ENCODE measurements at regions not wholly inside any gene's neighbourhood (a gene's known extent, or its start where the extent isn't known, plus 50 kb on each side); places are given as distances from the start of the nearest gene placed in this dataset.

DNA sequence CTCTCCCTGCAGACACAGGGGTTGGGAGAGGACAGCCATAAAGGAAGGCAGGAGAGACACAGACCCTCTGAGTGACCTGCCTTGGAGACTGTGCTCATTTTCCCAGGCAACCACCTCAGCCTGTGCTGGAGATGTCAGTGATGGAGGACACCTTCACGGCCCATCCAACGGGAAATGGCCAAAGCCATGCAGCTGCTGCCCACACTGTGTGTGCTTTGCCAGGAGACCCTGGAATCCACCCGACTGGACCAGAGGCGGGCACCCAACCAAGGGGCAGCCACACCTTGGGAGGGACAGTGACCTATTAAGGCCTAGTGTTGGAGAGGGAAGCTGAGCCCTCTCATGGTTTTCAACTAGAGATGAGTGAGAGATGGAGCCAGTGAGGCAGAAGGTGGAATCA is 192.5 kb downstream of the SMAD2 start:
- ChIA-PET CTCF (no interaction called here), POLR2A (ENCODE audit: unreplicated experiment) (no interaction called here)

DNA sequence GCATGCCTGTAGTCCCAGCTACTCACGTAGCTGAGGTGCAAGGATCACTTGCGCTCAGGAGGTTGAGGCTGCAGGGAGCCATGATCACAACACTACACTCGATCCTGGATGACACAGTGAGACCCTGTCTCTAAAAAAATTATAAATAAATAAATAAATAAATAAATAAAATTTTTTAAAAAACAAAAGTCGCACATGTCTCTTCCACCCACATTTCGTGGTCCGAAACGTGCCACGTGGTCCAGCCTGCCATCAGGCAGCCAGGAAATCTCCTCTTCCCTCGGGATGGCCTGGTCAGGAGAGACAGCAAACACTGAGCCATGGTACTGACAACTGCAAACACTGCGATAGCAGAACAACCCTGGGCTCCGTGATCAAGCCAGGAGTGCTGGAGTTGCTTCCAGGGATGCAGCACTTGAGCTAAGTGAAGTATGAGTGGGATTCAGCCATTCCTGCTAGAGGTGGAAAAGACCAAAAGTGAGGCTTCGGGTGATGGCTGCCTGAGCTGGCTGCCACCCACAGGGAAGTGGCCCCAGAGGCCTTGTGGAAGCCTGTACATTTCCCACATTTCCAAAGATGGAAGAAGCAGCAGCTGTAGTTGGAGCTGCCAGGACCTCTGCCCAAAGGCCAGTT is 193.1 kb downstream of the SMAD2 start:
- H3K36me3 ChIP-seq (ENCODE audit: low read depth), result no peaks in the 10 kb centered on the region
- H3K4me1 ChIP-seq (replicated peaks; ENCODE audit: insufficient read depth), result no peaks in the 10 kb centered on the region
- H4K20me1 ChIP-seq (ENCODE audit: insufficient read depth), result no peaks in the 10 kb centered on the region
- DNase-seq, result no peak
- no peak overlapping the region for H2AFZ ChIP-seq
- BruUV-seq (replicated peaks), result no TSS peak
- TF ChIP-seq, protein P1, sequence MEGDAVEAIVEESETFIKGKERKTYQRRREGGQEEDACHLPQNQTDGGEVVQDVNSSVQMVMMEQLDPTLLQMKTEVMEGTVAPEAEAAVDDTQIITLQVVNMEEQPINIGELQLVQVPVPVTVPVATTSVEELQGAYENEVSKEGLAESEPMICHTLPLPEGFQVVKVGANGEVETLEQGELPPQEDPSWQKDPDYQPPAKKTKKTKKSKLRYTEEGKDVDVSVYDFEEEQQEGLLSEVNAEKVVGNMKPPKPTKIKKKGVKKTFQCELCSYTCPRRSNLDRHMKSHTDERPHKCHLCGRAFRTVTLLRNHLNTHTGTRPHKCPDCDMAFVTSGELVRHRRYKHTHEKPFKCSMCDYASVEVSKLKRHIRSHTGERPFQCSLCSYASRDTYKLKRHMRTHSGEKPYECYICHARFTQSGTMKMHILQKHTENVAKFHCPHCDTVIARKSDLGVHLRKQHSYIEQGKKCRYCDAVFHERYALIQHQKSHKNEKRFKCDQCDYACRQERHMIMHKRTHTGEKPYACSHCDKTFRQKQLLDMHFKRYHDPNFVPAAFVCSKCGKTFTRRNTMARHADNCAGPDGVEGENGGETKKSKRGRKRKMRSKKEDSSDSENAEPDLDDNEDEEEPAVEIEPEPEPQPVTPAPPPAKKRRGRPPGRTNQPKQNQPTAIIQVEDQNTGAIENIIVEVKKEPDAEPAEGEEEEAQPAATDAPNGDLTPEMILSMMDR (conservative IDR thresholded peaks at IDR 0.05), result no peak
- TF ChIP-seq EZH2 (IDR thresholded peaks at IDR 0.05; ENCODE audit: low read depth), result no peak
- ChIA-PET CTCF (no interaction called here), POLR2A (ENCODE audit: unreplicated experiment) (no interaction called here)
- no peaks in the 10 kb centered on the region for H3K9me2 ChIP-seq (ENCODE audit: insufficient read depth)
- H3K9me3 ChIP-seq (ENCODE audit: insufficient read depth, low read depth), result no peaks in the 10 kb centered on the region
- H3K79me2 ChIP-seq (ENCODE audit: low read depth), result no peaks in the 10 kb centered on the region
- peaks cover 65% of the 10 kb centered on the region for H3K27me3 ChIP-seq (ENCODE audit: insufficient read depth, low read depth)
- no peaks in the 10 kb centered on the region for H3F3A ChIP-seq (ENCODE audit: insufficient read depth, low read depth)
- H3K4me2 ChIP-seq, result no peak overlapping the region
- intact Hi-C loops (cut with micrococcal nuclease; ENCODE audit: unreplicated experiment), result no loop called here
- no peak overlapping the region for H3K4me3 ChIP-seq
- no peak overlapping the region for H3K27ac ChIP-seq

More for the DNA sequence above, 192.5 kb downstream of the SMAD2 start:
- H4K20me1 ChIP-seq (ENCODE audit: insufficient read depth), result no peaks in the 10 kb centered on the region
- no peaks in the 10 kb centered on the region for H3K4me1 ChIP-seq (replicated peaks; ENCODE audit: insufficient read depth)
- no peaks in the 10 kb centered on the region for H3K36me3 ChIP-seq (ENCODE audit: low read depth)
- no TSS peak for BruUV-seq (replicated peaks)
- H3K27ac ChIP-seq, result no peak overlapping the region
- no peaks in the 10 kb centered on the region for H3F3A ChIP-seq (ENCODE audit: insufficient read depth, low read depth)
- H3K9me3 ChIP-seq (ENCODE audit: insufficient read depth, low read depth), result no peaks in the 10 kb centered on the region
- no peak for DNase-seq
- intact Hi-C loops (cut with micrococcal nuclease; ENCODE audit: unreplicated experiment), result no loop called here
- peaks cover 58% of the 10 kb centered on the region for H3K27me3 ChIP-seq (ENCODE audit: insufficient read depth, low read depth)
- TF ChIP-seq, protein P1 (conservative IDR thresholded peaks at IDR 0.05), result no peak
- TF ChIP-seq EZH2 (IDR thresholded peaks at IDR 0.05; ENCODE audit: low read depth), result no peak
- no peak overlapping the region for H3K4me2 ChIP-seq
- no peaks in the 10 kb centered on the region for H3K9me2 ChIP-seq (ENCODE audit: insufficient read depth)
- no peak overlapping the region for H3K4me3 ChIP-seq
- no peak overlapping the region for H2AFZ ChIP-seq
- no peaks in the 10 kb centered on the region for H3K79me2 ChIP-seq (ENCODE audit: low read depth)

DNA sequence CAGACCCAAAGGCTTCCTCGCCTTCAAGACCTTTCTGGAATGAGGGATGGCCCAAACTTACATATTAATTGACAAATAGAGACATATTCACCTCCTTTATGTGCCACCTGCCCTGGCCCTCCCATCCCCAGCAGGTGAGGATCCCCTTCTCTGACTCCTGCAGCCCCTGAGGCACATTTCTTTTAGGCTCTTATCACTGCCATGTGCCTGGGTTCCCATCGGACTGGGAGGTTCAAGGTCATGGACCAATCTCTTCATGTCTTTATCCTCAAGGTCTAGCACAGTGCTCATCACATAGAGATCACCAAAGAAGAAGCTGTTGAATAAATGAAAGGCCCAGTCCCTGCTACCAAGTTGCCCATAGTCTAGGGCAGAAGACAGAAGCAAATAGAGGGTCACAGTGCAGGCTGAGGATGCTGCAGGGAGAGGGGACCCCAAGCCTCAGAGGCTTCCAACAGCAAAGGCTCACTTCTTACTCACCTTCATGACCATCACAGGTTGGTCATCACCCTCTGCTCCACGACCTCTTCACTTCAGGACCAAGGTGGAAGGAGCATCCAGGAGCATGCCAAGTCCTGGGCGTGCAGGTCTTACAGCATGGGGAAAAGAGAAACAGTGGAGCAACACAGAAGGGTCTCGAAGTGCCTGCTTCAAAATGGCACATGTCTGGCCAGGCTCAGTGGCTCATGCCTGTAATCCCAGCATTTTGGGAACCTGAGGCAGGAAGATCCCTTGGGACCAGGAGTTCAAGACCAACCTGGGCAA is 193.9 kb downstream of the SMAD2 start:
- Histone ChIP-seq H3K4me3 (no peak overlapping the region), H3K36me3 (ENCODE audit: low read depth) (no peaks in the 10 kb centered on the region), H3K79me2 (ENCODE audit: low read depth) (no peaks in the 10 kb centered on the region), H3K4me2 (no peak overlapping the region), H3K27me3 (ENCODE audit: insufficient read depth, low read depth) (peaks cover 70% of the 10 kb centered on the region), H2AFZ (no peak overlapping the region), H3K4me1 (replicated peaks; ENCODE audit: insufficient read depth) (no peaks in the 10 kb centered on the region), H3K27ac (no peak overlapping the region), H4K20me1 (ENCODE audit: insufficient read depth) (no peaks in the 10 kb centered on the region), H3K9me3 (ENCODE audit: insufficient read depth, low read depth) (no peaks in the 10 kb centered on the region), H3F3A (ENCODE audit: insufficient read depth, low read depth) (no peaks in the 10 kb centered on the region), H3K9me2 (ENCODE audit: insufficient read depth) (no peaks in the 10 kb centered on the region)
- TF ChIP-seq EZH2 (IDR thresholded peaks at IDR 0.05; ENCODE audit: low read depth), result no peak
- TF ChIP-seq, protein P1 (conservative IDR thresholded peaks at IDR 0.05), result no peak
- CTCF ChIA-PET, result no interaction called here
- POLR2A ChIA-PET (ENCODE audit: unreplicated experiment), result no interaction called here
- intact Hi-C loops (cut with micrococcal nuclease; ENCODE audit: unreplicated experiment), result no loop called here
- DNase-seq, result no peak
- no TSS peak for BruUV-seq (replicated peaks)
